Mucosa of descending colon (tissue), 3 donors: ENCODE measurements at regions not wholly inside any gene's neighbourhood (a gene's known extent, or its start where the extent isn't known, plus 50 kb on each side); places are given as distances from the start of the nearest gene placed in this dataset.
"Not testable (repeated sequence)": the region's sequence is repeated elsewhere in the genome, so short reads cannot be mapped to it uniquely, and the experiment has no call there.

Experiments used
- ATAC-seq: fragments of 200-7000 bp; cut with Tn5 transposase; one replicate; pipeline ENCODE4 v1.9.1; 2020; ENCODE audit warnings: mild to moderate bottlenecking, moderate library complexity
- DNase-seq, 3 donors: peaks; one replicate each; pipeline ENCODE4 v3.0.0-alpha.2; 2020
- H3K36me3 ChIP-seq: fragments of 200-600 bp; one replicate; pipeline ENCODE4 v1.8.0; 2021; ENCODE audit warnings: low read depth, mild to moderate bottlenecking
- H3K4me1 ChIP-seq: fragments of 200-600 bp; one replicate; pipeline ENCODE4 v1.8.0; 2021; ENCODE audit warnings: low read depth, mild to moderate bottlenecking
- H3K4me3 ChIP-seq: fragments of 200-600 bp; one replicate; pipeline ENCODE4 v1.8.0; 2021; ENCODE audit warnings: mild to moderate bottlenecking
- H3K9me3 ChIP-seq: fragments of 200-600 bp; one replicate; pipeline ENCODE4 v1.8.0; 2021; ENCODE audit warnings: mild to moderate bottlenecking
- intact Hi-C, 2 donors: fragments of 100-400 bp; cut with DNase I in 1 of 2; cut with micrococcal nuclease in 1 of 2; formaldehyde crosslinking; loops; one replicate each; pipeline versions ENCODE4 v1.11.0 to v1.11.1; 2022; cut with DNase I, micrococcal nuclease
- TF ChIP-seq, protein P1 (sequence below): fragments of 200-600 bp; IDR thresholded peaks from one replicate; pipeline ENCODE4 v1.8.0; 2022; ENCODE audit warnings: antibody characterized with exemption, mild to moderate bottlenecking
- donor health status: DM: no; HTN: no; CAD: no; lungs with moderate emphysema.
- donor health status: DM: no; HTN: no; CAD: no.
- donor health status: DM: no; HTN: yes; CAD: no.

GRCh38 chr20:52302736-52303135 lies 111.2 kb upstream of the ZFP64 start:
- no peak for ATAC-seq
- Histone ChIP-seq H3K4me1 (no peaks in the 10 kb centered on the region), H3K9me3 (no peaks in the 10 kb centered on the region), H3K4me3 (no peak overlapping the region), H3K36me3 (no peaks in the 10 kb centered on the region)
- TF ChIP-seq, protein P1, sequence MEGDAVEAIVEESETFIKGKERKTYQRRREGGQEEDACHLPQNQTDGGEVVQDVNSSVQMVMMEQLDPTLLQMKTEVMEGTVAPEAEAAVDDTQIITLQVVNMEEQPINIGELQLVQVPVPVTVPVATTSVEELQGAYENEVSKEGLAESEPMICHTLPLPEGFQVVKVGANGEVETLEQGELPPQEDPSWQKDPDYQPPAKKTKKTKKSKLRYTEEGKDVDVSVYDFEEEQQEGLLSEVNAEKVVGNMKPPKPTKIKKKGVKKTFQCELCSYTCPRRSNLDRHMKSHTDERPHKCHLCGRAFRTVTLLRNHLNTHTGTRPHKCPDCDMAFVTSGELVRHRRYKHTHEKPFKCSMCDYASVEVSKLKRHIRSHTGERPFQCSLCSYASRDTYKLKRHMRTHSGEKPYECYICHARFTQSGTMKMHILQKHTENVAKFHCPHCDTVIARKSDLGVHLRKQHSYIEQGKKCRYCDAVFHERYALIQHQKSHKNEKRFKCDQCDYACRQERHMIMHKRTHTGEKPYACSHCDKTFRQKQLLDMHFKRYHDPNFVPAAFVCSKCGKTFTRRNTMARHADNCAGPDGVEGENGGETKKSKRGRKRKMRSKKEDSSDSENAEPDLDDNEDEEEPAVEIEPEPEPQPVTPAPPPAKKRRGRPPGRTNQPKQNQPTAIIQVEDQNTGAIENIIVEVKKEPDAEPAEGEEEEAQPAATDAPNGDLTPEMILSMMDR, result no peak
- intact Hi-C loops, result no loop called here
- no peak for DNase-seq

- DNase-seq, H3K4me1 ChIP-seq, ATAC-seq, H3K36me3 ChIP-seq, H3K9me3 ChIP-seq, H3K4me3 ChIP-seq, intact Hi-C loops: not testable (repeated sequence)
Measured at GRCh38 chr20:52302051-52302450, 110.5 kb upstream of the ZFP64 start.

DNA sequence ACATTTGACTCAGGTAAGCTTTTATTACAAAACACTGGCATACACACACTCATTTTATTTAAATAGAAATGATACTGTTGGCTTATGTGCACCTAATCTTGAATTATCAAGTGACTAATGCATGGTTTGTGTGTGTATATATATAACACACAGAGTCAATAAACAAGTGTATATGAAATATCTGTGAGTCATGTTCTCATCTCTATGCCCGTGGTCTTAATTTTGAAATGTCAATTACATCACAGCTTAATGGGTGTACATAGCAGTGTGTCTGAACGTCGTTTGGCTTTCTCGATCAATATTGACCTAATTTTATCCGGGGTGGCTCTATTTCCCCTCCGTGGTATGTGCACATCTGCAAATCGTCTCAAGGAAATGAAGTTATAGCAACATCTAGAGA lies 104.0 kb upstream of the ZFP64 start:
- no peaks in the 10 kb centered on the region for H3K4me1 ChIP-seq
- intact Hi-C loops, result loop anchor here in 1 of 2 donors (10.0 kb wide), 1 partner anchor 619 kb away; no protein-coding TSS in a partner anchor
- TF ChIP-seq, protein P1, result no peak
- H3K4me3 ChIP-seq, result no peak overlapping the region
- ATAC-seq (no peak), DNase-seq (no peak)
- no peaks in the 10 kb centered on the region for H3K36me3 ChIP-seq
- H3K9me3 ChIP-seq, result no peaks in the 10 kb centered on the region

DNA sequence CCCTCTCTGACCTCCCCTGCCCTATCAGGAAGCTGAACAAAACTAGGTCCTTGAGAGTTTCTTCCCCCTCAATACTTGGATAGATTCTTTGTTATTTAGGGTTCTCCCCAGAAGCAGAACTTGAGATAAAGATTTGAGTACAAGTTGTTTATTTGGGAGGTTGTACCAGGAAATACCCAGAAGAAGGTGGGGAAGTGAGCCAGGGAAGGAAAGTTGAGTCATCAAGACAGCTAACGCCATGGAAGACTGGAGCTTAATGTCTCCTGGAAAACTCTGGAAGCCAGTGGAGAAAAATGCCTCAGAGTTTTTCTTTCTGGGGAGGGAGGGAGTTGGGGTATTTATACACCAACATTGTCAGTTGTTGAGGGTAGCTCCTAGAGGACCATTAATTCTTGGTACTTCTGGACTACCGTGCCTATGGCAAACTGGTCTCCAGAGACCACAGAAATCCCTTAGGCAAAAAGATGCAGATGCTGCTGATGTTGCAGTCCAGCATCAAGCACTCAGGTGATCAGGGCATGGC lies 102.6 kb upstream of the ZFP64 start:
- no peak for ATAC-seq
- intact Hi-C loops, result loop anchor here in 1 of 2 donors (10.0 kb wide), 1 partner anchor 621 kb away; no protein-coding TSS in a partner anchor
- Histone ChIP-seq H3K36me3 (no peaks in the 10 kb centered on the region), H3K9me3 (no peaks in the 10 kb centered on the region), H3K4me3 (no peak overlapping the region), H3K4me1 (no peaks in the 10 kb centered on the region)
- DNase-seq, result no peak
- TF ChIP-seq, protein P1, result no peak

DNA sequence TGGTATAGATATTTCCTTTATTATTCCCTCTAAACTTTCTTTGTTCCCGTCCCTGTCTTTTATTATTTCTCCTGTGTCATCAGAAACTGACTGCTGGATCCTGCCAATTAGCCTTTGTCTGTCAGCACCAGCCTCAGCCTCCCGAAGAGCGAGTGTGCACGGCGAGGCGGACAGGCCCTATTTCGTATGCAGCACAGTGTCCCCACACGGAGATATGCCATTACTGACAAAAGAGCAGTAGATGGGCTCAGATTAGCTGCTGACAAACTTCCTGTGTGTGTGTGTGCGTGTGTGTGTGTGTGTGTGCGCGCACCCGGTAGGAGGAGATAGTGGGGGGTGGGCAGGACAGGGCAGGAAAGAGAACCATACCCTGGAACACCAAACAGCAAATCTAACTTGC lies 99.5 kb upstream of the ZFP64 start:
- Histone ChIP-seq H3K4me3 (no peak overlapping the region), H3K9me3 (no peaks in the 10 kb centered on the region), H3K4me1 (no peaks in the 10 kb centered on the region), H3K36me3 (no peaks in the 10 kb centered on the region)
- DNase-seq (no peak), ATAC-seq (no peak)
- TF ChIP-seq, protein P1, result no peak
- intact Hi-C loops, result loop anchor here in 1 of 2 donors (10.0 kb wide), 1 partner anchor 624 kb away; no protein-coding TSS in a partner anchor

- DNase-seq, result no peak
- ATAC-seq, result no peak
- H3K4me1 ChIP-seq, result no peaks in the 10 kb centered on the region
- H3K4me3 ChIP-seq, result no peak overlapping the region
- intact Hi-C loops, result loop anchor here in 1 of 2 donors (10.0 kb wide), 1 partner anchor 624 kb away; no protein-coding TSS in a partner anchor
- no peaks in the 10 kb centered on the region for H3K36me3 ChIP-seq
- no peaks in the 10 kb centered on the region for H3K9me3 ChIP-seq
- TF ChIP-seq, protein P1, result no peak
Measured at GRCh38 chr20:52290569-52290968, 99.0 kb upstream of the ZFP64 start.
